Activated T-helper 1 cell treated with Interleukin-2 at 50 U/mL for 16 hours (primary cell): ENCODE measurements at regions not wholly inside any gene's neighbourhood (a gene's known extent, or its start where the extent isn't known, plus 50 kb on each side); places are given as distances from the start of the nearest gene placed in this dataset.

Source experiments
- DNase-seq: peaks from one replicate; pipeline ENCODE4 v3.0.0-alpha.2; 2020; ENCODE audit warnings: low read depth

DNA sequence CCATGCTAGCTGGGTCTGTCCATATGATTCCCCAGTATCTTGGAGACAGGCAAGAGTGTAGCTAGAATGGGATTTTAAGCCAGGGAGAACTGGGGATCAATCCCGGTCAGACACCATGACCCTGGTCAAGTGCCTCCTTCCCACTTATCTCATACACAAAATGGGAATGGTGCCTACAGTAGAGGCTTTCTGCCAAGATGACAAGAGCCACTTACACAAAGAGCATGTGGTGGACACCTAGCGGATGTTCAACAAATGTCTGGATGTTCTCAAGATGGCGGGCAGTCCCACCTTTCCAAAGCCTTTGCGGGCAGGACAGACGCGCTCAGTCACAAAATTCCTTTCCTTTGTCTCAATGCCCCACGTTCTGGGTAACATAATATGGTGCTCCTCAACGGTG lies 57.3 kb downstream of the MAF start:
- DNase-seq, result no peak

GRCh38 chr16:79542237-79542774 lies 58.2 kb downstream of the MAF start:
- DNase-seq, result no peak

DNA sequence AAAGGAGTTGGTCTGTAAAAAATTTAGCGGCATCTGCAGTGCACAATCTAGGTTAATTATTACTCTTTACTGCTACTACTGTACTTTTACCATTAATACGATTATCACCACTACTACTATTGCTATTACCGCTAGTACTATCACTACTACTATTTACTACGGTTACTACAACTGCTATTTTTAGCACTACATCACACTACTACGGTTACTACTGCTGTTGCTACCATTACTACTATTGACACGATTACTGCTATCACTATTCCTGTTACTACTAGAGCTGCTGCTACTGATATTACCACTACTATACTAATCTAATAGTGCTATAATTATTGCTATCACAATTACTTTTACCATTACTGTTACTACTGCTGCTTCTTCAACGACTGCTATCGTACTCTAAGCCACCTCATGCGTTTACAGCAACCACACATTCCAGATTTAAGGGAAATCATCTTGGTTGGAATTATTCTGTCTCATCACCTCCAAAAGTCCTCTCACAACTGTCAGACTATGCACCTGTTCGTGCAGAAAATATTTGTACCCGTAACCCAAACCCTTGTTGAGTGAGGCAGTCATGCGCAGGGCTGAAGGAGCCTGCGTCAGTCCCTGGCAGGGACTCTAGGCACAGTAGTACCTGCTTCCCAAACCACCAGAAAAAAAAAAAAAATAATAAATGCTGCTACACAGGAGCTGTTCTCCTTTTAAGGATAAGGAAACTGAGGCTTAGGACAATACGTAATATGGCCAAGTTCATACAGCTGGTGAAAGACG lies 59.5 kb downstream of the MAF start:
- DNase-seq, result no peak

DNA sequence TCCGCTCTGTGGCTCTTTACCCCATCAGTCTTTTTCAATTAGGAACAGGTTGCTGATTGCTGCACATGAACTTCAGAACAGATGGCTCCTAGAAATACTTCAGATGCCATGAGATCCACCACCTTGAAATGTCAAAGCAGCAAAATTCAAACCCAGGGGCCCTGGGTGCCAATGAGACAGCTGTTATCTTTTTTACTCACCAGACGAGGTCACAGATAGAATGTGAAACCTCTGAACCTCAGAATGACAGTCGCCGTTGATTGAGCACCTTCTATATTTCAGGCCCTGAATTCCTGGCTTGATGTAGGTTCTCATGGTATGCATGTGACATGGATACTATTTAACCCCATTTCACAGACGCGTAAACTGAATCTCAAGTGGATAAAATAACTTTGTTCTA lies 63.0 kb downstream of the MAF start:
- no peak for DNase-seq

GRCh38 chr16:79536958-79537357 lies 63.6 kb downstream of the MAF start:
- no peak for DNase-seq

- DNase-seq, result no peak
These were observed 65.4 kb downstream of the MAF start for GRCh38 chr16:79535130-79535529.

DNA sequence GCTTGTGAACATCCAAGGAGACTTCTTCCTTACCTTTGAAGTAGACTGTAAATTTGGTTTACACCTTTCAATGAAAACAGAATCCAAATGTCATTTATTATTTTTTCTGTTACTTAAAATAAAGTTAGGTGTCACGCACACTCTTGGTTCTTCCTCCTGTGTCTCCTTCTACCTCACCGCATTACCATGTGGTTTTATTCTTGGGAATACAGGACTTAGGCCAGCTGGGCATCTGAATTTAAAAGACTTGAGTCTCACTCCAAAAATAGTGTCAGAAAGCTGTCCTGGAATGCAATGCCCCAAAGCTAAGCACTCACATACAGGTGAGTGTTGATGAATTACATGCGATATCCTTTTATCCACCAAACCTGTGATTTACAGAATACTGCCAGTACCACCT lies 66.4 kb downstream of the MAF start:
- no peak for DNase-seq

DNA sequence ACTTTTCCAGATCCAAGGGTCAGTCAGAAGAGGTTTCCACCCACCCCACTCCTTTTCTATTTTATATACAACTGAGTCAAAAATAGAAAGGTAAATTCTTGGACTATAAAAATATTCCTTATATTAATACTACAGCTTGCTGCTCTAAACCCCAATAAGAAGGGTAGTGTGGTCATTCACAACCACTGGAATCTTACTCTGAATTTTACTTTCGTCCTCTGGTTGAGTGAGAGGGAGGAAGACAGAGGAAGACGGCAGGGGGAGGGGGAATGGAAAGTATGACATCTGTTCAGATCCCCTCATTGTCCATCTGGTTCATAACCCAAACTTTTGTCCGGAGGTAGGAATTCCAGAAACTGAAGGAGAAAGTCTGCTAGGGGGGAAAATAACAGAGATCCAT lies 67.2 kb downstream of the MAF start:
- no peak for DNase-seq

DNA sequence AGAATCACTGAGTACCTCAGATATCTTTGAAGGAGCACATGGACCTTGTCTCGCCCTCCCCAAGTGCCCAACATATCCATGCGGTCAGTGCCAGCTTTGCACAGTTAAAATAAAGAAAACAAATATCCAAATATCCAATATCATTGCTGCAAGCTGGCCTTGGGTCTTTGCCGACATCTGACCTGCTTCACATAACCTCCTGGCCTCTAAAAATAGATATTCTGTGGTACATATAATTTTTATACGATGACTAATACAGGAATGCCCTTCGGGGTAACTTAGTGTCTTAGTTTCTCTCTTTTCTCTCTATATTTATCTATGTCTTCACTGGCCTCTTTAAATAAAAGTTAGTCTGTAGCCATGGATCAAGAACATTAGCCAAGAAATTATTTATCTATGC lies 67.8 kb downstream of the MAF start:
- no peak for DNase-seq

GRCh38 chr16:79532273-79532672 lies 68.3 kb downstream of the MAF start:
- no peak for DNase-seq

- DNase-seq, result no peak
These were observed 72.2 kb downstream of the MAF start for GRCh38 chr16:79528338-79528737.

DNA sequence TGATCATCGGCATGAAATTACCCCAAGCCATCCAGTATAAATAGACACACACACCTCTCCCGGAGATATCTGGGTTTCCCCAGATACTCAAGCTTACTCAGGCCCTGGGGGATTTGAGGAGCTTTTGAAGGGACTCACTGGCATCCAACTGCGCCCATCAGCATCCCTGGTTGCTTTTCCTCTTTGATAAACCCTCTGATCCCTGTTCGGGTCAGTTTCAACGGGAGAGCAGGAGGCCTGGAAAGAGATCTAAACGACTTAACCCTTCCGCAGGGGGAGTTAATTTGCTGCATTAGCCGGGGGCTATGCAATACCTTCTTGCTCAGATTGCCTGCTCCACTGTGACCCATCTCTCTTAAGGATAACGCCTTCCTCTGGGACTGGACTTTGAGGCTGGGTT lies 76.6 kb downstream of the MAF start:
- DNase-seq, result no peak

- no peak for DNase-seq
These were observed 81.1 kb downstream of the MAF start for GRCh38 chr16:79519448-79519847.

- no peak for DNase-seq
These were observed 83.4 kb downstream of the MAF start for GRCh38 chr16:79517156-79517555.

- DNase-seq, result no peak
These were observed 89.7 kb downstream of the MAF start for GRCh38 chr16:79510879-79511278.

DNA sequence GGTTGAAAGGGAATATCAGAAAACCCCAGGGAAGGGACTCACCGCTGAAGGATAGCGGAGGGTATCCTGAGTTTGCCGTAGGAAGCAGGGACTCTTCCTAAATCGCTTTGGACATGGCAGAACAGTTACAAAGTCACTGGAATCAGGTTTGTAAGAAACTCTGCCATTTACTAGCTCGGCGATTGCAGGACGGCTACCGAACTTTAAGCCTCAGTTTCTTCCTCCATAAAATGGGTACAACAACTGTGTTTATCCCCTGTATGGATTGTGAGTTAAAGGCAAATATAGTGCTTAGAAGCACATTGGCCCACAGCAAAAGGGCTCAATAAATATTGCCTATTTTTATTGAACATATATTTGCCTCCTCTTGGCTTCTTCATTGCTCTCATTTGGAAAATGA lies 90.6 kb downstream of the MAF start:
- no peak for DNase-seq

GRCh38 chr16:79509211-79509631 lies 91.3 kb downstream of the MAF start:
- no peak for DNase-seq

GRCh38 chr16:79508294-79508693 lies 92.2 kb downstream of the MAF start:
- no peak for DNase-seq

DNA sequence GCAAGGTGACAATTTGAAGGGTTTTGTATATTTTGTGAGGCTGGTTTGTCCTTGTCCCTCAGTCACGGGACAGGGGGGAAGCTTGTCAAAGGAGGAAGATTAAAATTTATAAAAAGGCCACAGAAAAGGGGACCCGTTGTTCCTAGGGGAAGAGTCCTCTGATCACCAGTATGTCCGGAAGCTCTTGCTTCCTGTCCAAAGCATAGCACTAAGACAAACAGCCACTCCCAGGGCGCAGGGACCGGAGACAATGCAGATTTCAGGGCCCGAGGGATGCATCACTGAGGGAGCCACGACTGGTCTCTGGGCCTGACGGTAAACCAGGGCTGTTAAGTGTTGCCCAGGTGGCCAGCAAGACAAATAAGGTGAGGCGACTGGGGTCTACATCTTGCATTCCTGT lies 95.2 kb downstream of the MAF start:
- DNase-seq, result no peak

DNA sequence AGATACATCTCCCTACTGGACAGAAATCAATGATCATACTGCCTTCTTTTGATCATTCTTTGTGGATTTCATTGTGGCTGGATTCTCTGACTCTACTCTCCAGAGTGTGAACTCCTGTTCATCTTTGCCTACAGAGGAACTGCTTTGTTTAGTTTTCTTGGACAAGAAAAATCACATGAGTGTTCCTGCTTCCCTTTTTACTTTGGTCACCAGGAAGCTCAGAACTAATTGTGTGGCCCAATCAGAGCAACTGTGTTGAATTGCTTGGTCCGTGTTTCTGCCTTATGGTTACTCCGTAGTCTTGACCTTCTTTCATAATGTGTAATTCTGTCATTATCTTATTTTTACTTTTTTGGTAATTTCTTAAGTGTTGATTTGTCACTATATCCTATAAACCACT lies 97.0 kb downstream of the MAF start:
- no peak for DNase-seq

DNA sequence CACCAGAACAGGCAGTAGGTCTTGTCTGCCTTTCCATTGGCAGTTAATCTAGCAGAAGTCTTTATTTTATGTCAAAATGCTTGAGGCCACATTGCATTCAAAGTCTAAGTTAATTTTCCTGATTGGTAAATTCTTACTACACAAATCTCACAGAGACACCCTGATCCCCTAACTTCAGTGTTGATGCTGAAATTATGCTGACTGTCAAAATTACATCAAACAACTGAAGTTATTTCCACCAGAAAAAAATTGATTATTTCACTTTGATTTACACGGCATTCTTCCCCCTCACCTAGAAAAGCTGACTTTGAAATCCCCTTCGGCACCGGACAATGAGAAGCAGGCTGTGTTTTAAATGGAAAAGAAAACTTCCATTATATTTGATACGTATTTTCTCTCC lies 99.1 kb downstream of the MAF start:
- no peak for DNase-seq

- no peak for DNase-seq
These were observed 99.7 kb downstream of the MAF start for GRCh38 chr16:79500866-79501265.

GRCh38 chr16:79500286-79500685 lies 100.3 kb downstream of the MAF start:
- DNase-seq, result no peak

DNA sequence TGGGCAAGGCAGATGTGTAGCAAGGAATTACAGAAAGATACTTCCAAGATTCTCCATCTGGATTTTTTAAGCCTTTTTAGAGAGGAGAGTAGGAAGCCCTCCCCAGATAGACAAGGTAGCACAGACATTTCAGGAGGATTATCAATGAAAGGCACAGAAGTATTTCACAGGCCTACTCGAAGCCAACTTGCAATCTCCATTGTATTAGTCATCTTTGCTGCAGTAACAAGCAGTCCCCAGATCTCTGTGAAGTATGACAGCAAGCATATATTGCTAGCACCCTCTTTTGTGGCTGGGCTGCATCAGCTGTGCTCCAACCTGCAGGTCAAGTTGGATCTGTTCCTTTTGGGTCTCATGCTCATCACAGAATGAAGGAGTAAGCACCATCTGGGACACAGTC lies 101.6 kb downstream of the MAF start:
- no peak for DNase-seq
